GM23338 (cell line): ENCODE measurements at regions not wholly inside any gene's neighbourhood (a gene's known extent, or its start where the extent isn't known, plus 50 kb on each side); places are given as distances from the start of the nearest gene placed in this dataset.

Experiments used
- ATAC-seq: fragments of 200-7000 bp; cut with Tn5 transposase; 3 replicates; pipeline ENCODE4 v1.9.1; 2020
- DNase-seq: peaks from one replicate; pipeline ENCODE4 v3.0.0-alpha.2; 2015; ENCODE audit warnings: low spot score
- H2AFZ ChIP-seq: fragments of 200-600 bp; sonication (generic); 2 replicates; pipeline ENCODE4 v1.8.0; 2016; ENCODE audit warnings: antibody characterized with exemption, mild to moderate bottlenecking, moderate library complexity
- H3F3A ChIP-seq: fragments of 200-600 bp; sonication (generic); replicated peaks from 2 replicates; pipeline ENCODE4 v1.8.0; 2017; ENCODE audit warnings: antibody characterized with exemption, mixed run types, low read depth
- H3K27ac ChIP-seq: fragments of 200-600 bp; sonication (generic); 2 replicates; pipeline ENCODE4 v1.6.1; 2016; ENCODE audit warnings: low read depth
- H3K27me3 ChIP-seq: fragments of 200-600 bp; sonication (generic); 2 replicates; pipeline ENCODE4 v1.8.0; 2016; ENCODE audit warnings: mild to moderate bottlenecking, mixed run types, moderate library complexity; ENCODE audit not compliant: insufficient read depth
- H3K36me3 ChIP-seq: fragments of 200-600 bp; sonication (generic); 2 replicates; pipeline ENCODE4 v1.8.0; 2016; ENCODE audit warnings: mild to moderate bottlenecking; ENCODE audit not compliant: insufficient read depth
- H3K4me1 ChIP-seq: fragments of 200-600 bp; sonication (generic); 2 replicates; pipeline ENCODE4 v1.8.0; 2016; ENCODE audit warnings: mild to moderate bottlenecking, moderate library complexity; ENCODE audit not compliant: insufficient read depth
- H3K4me2 ChIP-seq: fragments of 200-600 bp; sonication (generic); 2 replicates; pipeline ENCODE4 v1.7.1; 2017; ENCODE audit warnings: mixed run types
- H3K4me3 ChIP-seq: fragments of 200-600 bp; sonication (generic); 2 replicates; pipeline ENCODE4 v1.6.1; 2016; ENCODE audit warnings: mixed run types
- H3K79me2 ChIP-seq: fragments of 200-600 bp; sonication (generic); replicated peaks from 2 replicates; pipeline ENCODE4 v1.8.0; 2017; ENCODE audit warnings: mild to moderate bottlenecking; ENCODE audit not compliant: insufficient read depth
- H3K9me2 ChIP-seq: fragments of 200-600 bp; sonication (generic); 2 replicates; pipeline ENCODE4 v1.8.0; 2017; ENCODE audit not compliant: insufficient read depth
- H4K20me1 ChIP-seq: fragments of 200-600 bp; sonication (generic); replicated peaks from 2 replicates; pipeline ENCODE4 v1.8.0; 2017; ENCODE audit warnings: mild to moderate bottlenecking; ENCODE audit not compliant: insufficient read depth
- H3K27ac Mint-ChIP-seq: 2 replicates; pipeline ENCODE4 v1.8.0; 2020; ENCODE audit warnings: inconsistent platforms, mild to moderate bottlenecking, moderate library complexity, mixed read lengths
- H3K27me3 Mint-ChIP-seq: 3 replicates; pipeline ENCODE4 v1.8.0; 2022; ENCODE audit warnings: low read depth, mild to moderate bottlenecking, moderate library complexity, mixed read lengths, inconsistent platforms; ENCODE audit not compliant: insufficient read depth, poor library complexity
- H3K36me3 Mint-ChIP-seq: 3 replicates; pipeline ENCODE4 v1.8.0; 2021; ENCODE audit warnings: low read depth, mild to moderate bottlenecking, inconsistent platforms, moderate library complexity, mixed read lengths
- H3K4me1 Mint-ChIP-seq: 3 replicates; pipeline ENCODE4 v1.8.0; 2020; ENCODE audit warnings: mild to moderate bottlenecking, inconsistent platforms, mixed read lengths
- H3K4me3 Mint-ChIP-seq: 3 replicates; pipeline ENCODE4 v1.8.0; 2021; ENCODE audit warnings: moderate library complexity, mild to moderate bottlenecking, inconsistent platforms, mixed read lengths
- H3K9me3 Mint-ChIP-seq: 3 replicates; pipeline ENCODE4 v1.8.0; 2020; ENCODE audit warnings: moderate library complexity, mild to moderate bottlenecking, inconsistent platforms, mixed read lengths
- CREB1 ChIP-seq: fragments of 250-450 bp; sonication (Bioruptor Pico); IDR thresholded peaks from 2 replicates; pipeline ENCODE4 v1.5.0; 2020; ENCODE audit warnings: low read depth, mild to moderate bottlenecking, moderate library complexity
- CTCF ChIP-seq, 2 experiments: fragments of 200-600 bp in 1 of 2; sonication (generic) in 1 of 2; conservative IDR thresholded peaks; 2 replicates each; pipeline versions ENCODE4 v1.5.1 to v1.6.1; 2016 to 2017; ENCODE audit warnings: antibody characterized with exemption in 2 of 2, low read depth in 2 of 2, mild to moderate bottlenecking in 2 of 2, moderate library complexity in 1 of 2
- ETS1 ChIP-seq: IDR thresholded peaks from 2 replicates; pipeline ENCODE4 v1.6.1; 2016; ENCODE audit warnings: antibody characterized with exemption
- EZH2 ChIP-seq: fragments of 200-600 bp; sonication (generic); IDR thresholded peaks from one replicate; pipeline ENCODE4 v1.8.0; 2017; ENCODE audit warnings: antibody characterized with exemption, mild to moderate bottlenecking, low read depth; ENCODE audit not compliant: unreplicated experiment
- EZH2phosphoT487 ChIP-seq: fragments of 200-600 bp; sonication (generic); IDR thresholded peaks from one replicate; pipeline ENCODE4 v1.8.1; 2018; ENCODE audit warnings: antibody characterized with exemption; ENCODE audit not compliant: unreplicated experiment
- JUNB ChIP-seq: IDR thresholded peaks from one replicate; pipeline ENCODE4 v1.6.1; 2016; ENCODE audit warnings: antibody characterized with exemption; ENCODE audit not compliant: unreplicated experiment
- NANOG ChIP-seq: IDR thresholded peaks from 2 replicates; pipeline ENCODE4 v1.6.1; 2016; ENCODE audit warnings: antibody characterized with exemption, borderline replicate concordance
- POLR2AphosphoS5 ChIP-seq: IDR thresholded peaks from 2 replicates; pipeline ENCODE4 v1.6.1; 2016; ENCODE audit warnings: antibody characterized with exemption, low read depth
- REST ChIP-seq: IDR thresholded peaks from one replicate; pipeline ENCODE4 v1.6.1; 2018; ENCODE audit warnings: antibody characterized with exemption; ENCODE audit not compliant: unreplicated experiment
- STAT1 ChIP-seq: IDR thresholded peaks from one replicate; pipeline ENCODE4 v1.6.1; 2016; ENCODE audit warnings: antibody characterized with exemption; ENCODE audit not compliant: unreplicated experiment
- ZNF114 ChIP-seq: fragments of 250-450 bp; sonication (Bioruptor Pico); IDR thresholded peaks from 2 replicates; pipeline ENCODE4 v1.5.0; 2020; ENCODE audit warnings: mild to moderate bottlenecking, moderate library complexity
- ZNF331 ChIP-seq: fragments of 250-450 bp; sonication (Bioruptor Pico); IDR thresholded peaks from 2 replicates; pipeline ENCODE4 v1.5.0; 2020; ENCODE audit warnings: low read depth, mild to moderate bottlenecking, moderate library complexity
- ZNF462 ChIP-seq: fragments of 250-450 bp; sonication (Bioruptor Pico); IDR thresholded peaks from 2 replicates; pipeline ENCODE4 v1.5.0; 2020; ENCODE audit warnings: mild to moderate bottlenecking, moderate library complexity

GRCh38 chrX:22603060-22603459, 330.3 kb downstream of the CBLL2 start:
- ATAC-seq (no peak), DNase-seq (no peak)
- H3K27ac ChIP-seq, result no peak overlapping the region
- Mint-ChIP-seq H3K36me3 (peaks cover 3% of the 10 kb centered on the region; the same call in 2 of the 3 replicates), H3K27me3 (peaks cover under 1% of the 10 kb centered on the region), H3K9me3 (peaks cover 16% of the 10 kb centered on the region), H3K4me3 (no peak overlapping the region), H3K27ac (no peak overlapping the region), H3K4me1 (no peaks in the 10 kb centered on the region)
- no peak for TF ChIP-seq STAT1
- TF ChIP-seq NANOG, result no peak
- TF ChIP-seq CTCF (conservative IDR thresholded peaks at IDR 0.05; ENCODE audit: low read depth in 2 of 2), result no peak
- no peak for TF ChIP-seq ETS1
- TF ChIP-seq ZNF114 (CRISPR knock-in tag), result no peak
- no peak for TF ChIP-seq REST
- no peak for TF ChIP-seq EZH2
- TF ChIP-seq POLR2AphosphoS5, result no peak
- no peak for TF ChIP-seq ZNF331 (CRISPR knock-in tag)
- TF ChIP-seq CREB1 (CRISPR knock-in tag), result no peak
- TF ChIP-seq JUNB, result no peak
- TF ChIP-seq EZH2phosphoT487, result no peak
- no peak for TF ChIP-seq ZNF462 (CRISPR knock-in tag)
- H3K4me2 ChIP-seq, result no peak overlapping the region
- no peak overlapping the region for H3K4me3 ChIP-seq
- no peaks in the 10 kb centered on the region for H3K36me3 ChIP-seq
- no peaks in the 10 kb centered on the region for H3K9me2 ChIP-seq
- H3K79me2 ChIP-seq, result no peaks in the 10 kb centered on the region
- H2AFZ ChIP-seq, result no peak overlapping the region
- no peaks in the 10 kb centered on the region for H3K27me3 ChIP-seq
- no peaks in the 10 kb centered on the region for H3F3A ChIP-seq
- H3K4me1 ChIP-seq, result no peaks in the 10 kb centered on the region
- no peaks in the 10 kb centered on the region for H4K20me1 ChIP-seq
